ENCODE measurements at regions not wholly inside any gene's neighbourhood (a gene's known extent, or its start where the extent isn't known, plus 50 kb on each side); places are given as distances from the start of the nearest gene placed in this dataset.

- TF ChIP-seq EZH2 (IDR thresholded peaks at IDR 0.05; ENCODE audit: low read depth, unreplicated experiment) (no peak), ZNF462 (CRISPR knock-in tag; IDR thresholded peaks at IDR 0.05) (no peak)
These were observed 134.7 kb downstream of the GADD45G start (continued) for GRCh38 chr9:89739511-89739910.

GRCh38 chr9:89739916-89740315 is 135.1 kb downstream of the GADD45G start:
- Mint-ChIP-seq H3K4me1 (peaks cover 21% of the 10 kb centered on the region), H3K27me3 (ENCODE audit: insufficient read depth, low read depth, poor library complexity) (no peaks in the 10 kb centered on the region), H3K27ac (no peak overlapping the region), H3K4me3 (no peak overlapping the region), H3K36me3 (ENCODE audit: low read depth) (no peaks in the 10 kb centered on the region), H3K9me3 (no peaks in the 10 kb centered on the region)
- no peaks in the 10 kb centered on the region for H3K79me2 ChIP-seq (replicated peaks; ENCODE audit: insufficient read depth)
- ATAC-seq (no peak), DNase-seq (ENCODE audit: low spot score) (no peak)
- H3K27ac ChIP-seq (ENCODE audit: low read depth): no peak overlapping the region
- H3K9me2 ChIP-seq (ENCODE audit: insufficient read depth): no peaks in the 10 kb centered on the region
- H3K4me3 ChIP-seq: no peak overlapping the region
- no peaks in the 10 kb centered on the region for H4K20me1 ChIP-seq (replicated peaks; ENCODE audit: insufficient read depth)
- H3K4me2 ChIP-seq: no peak overlapping the region
- no peaks in the 10 kb centered on the region for H3K4me1 ChIP-seq (ENCODE audit: insufficient read depth)
- H3K27me3 ChIP-seq (ENCODE audit: insufficient read depth): no peaks in the 10 kb centered on the region
- no peaks in the 10 kb centered on the region for H3F3A ChIP-seq (replicated peaks; ENCODE audit: low read depth)
- no peak overlapping the region for H2AFZ ChIP-seq
- H3K36me3 ChIP-seq (ENCODE audit: insufficient read depth): no peaks in the 10 kb centered on the region
- TF ChIP-seq ZNF462 (CRISPR knock-in tag; IDR thresholded peaks at IDR 0.05) (no peak), JUNB (IDR thresholded peaks at IDR 0.05; ENCODE audit: unreplicated experiment) (no peak), ZNF114 (CRISPR knock-in tag; IDR thresholded peaks at IDR 0.05) (no peak), EZH2phosphoT487 (IDR thresholded peaks at IDR 0.05; ENCODE audit: unreplicated experiment) (no peak)
- TF ChIP-seq, protein P1, sequence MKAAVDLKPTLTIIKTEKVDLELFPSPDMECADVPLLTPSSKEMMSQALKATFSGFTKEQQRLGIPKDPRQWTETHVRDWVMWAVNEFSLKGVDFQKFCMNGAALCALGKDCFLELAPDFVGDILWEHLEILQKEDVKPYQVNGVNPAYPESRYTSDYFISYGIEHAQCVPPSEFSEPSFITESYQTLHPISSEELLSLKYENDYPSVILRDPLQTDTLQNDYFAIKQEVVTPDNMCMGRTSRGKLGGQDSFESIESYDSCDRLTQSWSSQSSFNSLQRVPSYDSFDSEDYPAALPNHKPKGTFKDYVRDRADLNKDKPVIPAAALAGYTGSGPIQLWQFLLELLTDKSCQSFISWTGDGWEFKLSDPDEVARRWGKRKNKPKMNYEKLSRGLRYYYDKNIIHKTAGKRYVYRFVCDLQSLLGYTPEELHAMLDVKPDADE (IDR thresholded peaks at IDR 0.05): no peak

Data from GM23338 (cell line).